Stomach (tissue), 4 donors: ENCODE measurements at regions not wholly inside any gene's neighbourhood (a gene's known extent, or its start where the extent isn't known, plus 50 kb on each side); places are given as distances from the start of the nearest gene placed in this dataset.

ENCODE experiments used
- EP300 ChIP-seq: sonication (generic); formaldehyde crosslinking; IDR thresholded peaks from one replicate; pipeline ENCODE4 v1.6.1; 2017; ENCODE audit warnings: antibody characterized with exemption
- POLR2A ChIP-seq, 4 donors: fragments of 450-650 bp; IDR thresholded peaks; one replicate each; pipeline ENCODE4 v1.6.1; 2016; ENCODE audit warnings: antibody characterized with exemption in 4 of 4, control low read depth in 2 of 4, mild to moderate bottlenecking in 1 of 4, moderate library complexity in 1 of 4
- POLR2AphosphoS5 ChIP-seq, 3 donors: sonication (generic); formaldehyde crosslinking; IDR thresholded peaks; one replicate each; pipeline ENCODE4 v1.6.1; 2016; ENCODE audit warnings: antibody characterized with exemption in 3 of 3
- TF ChIP-seq, protein P1 (sequence below), 7 experiments: fragments of 450-650 bp in 4 of 7; fragments of 200-600 bp in 3 of 7; sonication (generic) in 3 of 7; IDR thresholded peaks; one replicate each; pipeline ENCODE4 v1.5.1; 2016 to 2019; ENCODE audit warnings: antibody characterized with exemption in 7 of 7, control low read depth in 2 of 7, mild to moderate bottlenecking in 1 of 7

DNA sequence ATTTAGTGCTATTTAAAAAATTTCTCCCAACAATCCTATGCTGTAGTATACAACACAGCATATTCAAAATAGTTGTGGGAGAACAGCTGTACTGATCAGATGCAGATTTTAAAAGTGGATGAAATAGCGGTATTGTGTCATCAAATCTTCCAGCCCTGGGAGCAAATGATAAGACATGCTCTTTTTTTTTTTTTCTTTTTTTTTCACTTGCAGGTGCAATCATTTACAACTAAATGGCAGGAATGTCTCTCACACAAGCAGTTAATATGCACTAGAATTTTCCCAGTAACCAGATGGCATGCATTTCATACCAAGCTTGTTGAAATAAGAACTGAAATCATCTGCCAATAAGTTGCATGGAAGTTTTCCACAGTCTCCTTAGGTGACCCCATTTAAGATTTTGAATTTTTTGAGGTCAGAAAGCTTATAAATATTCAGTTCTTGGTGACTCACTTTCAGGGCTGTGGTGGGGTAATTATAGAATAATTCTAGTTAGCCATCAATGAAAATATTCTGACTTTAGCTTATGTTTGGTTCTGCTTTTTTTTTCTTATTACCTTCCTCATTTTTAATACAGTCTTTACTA is 623.9 kb upstream of the NR5A2 start:
- TF ChIP-seq, protein P1, sequence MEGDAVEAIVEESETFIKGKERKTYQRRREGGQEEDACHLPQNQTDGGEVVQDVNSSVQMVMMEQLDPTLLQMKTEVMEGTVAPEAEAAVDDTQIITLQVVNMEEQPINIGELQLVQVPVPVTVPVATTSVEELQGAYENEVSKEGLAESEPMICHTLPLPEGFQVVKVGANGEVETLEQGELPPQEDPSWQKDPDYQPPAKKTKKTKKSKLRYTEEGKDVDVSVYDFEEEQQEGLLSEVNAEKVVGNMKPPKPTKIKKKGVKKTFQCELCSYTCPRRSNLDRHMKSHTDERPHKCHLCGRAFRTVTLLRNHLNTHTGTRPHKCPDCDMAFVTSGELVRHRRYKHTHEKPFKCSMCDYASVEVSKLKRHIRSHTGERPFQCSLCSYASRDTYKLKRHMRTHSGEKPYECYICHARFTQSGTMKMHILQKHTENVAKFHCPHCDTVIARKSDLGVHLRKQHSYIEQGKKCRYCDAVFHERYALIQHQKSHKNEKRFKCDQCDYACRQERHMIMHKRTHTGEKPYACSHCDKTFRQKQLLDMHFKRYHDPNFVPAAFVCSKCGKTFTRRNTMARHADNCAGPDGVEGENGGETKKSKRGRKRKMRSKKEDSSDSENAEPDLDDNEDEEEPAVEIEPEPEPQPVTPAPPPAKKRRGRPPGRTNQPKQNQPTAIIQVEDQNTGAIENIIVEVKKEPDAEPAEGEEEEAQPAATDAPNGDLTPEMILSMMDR (IDR thresholded peaks at IDR 0.05), result no peak
- no peak for TF ChIP-seq POLR2A (IDR thresholded peaks at IDR 0.05)
- TF ChIP-seq EP300, result no peak
- TF ChIP-seq POLR2AphosphoS5 (IDR thresholded peaks at IDR 0.05), result no peak
